AG04450 (cell line): ENCODE measurements at regions not wholly inside any gene's neighbourhood (a gene's known extent, or its start where the extent isn't known, plus 50 kb on each side); places are given as distances from the start of the nearest gene placed in this dataset.

Source experiments
- CTCF ChIA-PET: fragments of 300-600, 350-600 bp; formaldehyde crosslinking; extraction: SDS; loops from one replicate; lab custom pipeline; 2022; ENCODE audit warnings: antibody characterized with exemption, inconsistent platforms; lab: Charles Lee
- POLR2A ChIA-PET: fragments of 350-600 bp; formaldehyde crosslinking; extraction: SDS; loops from one replicate; lab custom pipeline; 2021; ENCODE audit warnings: antibody characterized with exemption, inconsistent platforms; lab: Yijun Ruan, JAX
- DNase-seq: peaks from one replicate; pipeline ENCODE4 v3.0.0-alpha.2; 2011; ENCODE audit warnings: low read depth, low spot score
- H3K27ac ChIP-seq: one replicate; pipeline ENCODE4 v1.5.1; 2012; ENCODE audit warnings: low read depth, low read length, control low read depth
- H3K27me3 ChIP-seq: one replicate; pipeline ENCODE4 v1.6.0; 2012; ENCODE audit warnings: low read length; ENCODE audit not compliant: control insufficient read depth, insufficient read depth
- H3K4me3 ChIP-seq: 2 replicates; pipeline ENCODE4 v1.5.1; 2011; ENCODE audit warnings: mild to moderate bottlenecking, low read depth, low read length, control low read depth
- H3K9me3 ChIP-seq: 2 replicates; pipeline ENCODE4 v1.5.1; 2012; ENCODE audit warnings: low read length; ENCODE audit not compliant: control insufficient read depth, insufficient read depth
- TF ChIP-seq, protein P1 (sequence below): IDR thresholded peaks from 2 replicates; pipeline ENCODE4 v1.5.1; 2011; ENCODE audit warnings: low read depth, low read length, control low read depth, inconsistent platforms

- no peaks in the 10 kb centered on the region for H3K9me3 ChIP-seq
- TF ChIP-seq, protein P1, sequence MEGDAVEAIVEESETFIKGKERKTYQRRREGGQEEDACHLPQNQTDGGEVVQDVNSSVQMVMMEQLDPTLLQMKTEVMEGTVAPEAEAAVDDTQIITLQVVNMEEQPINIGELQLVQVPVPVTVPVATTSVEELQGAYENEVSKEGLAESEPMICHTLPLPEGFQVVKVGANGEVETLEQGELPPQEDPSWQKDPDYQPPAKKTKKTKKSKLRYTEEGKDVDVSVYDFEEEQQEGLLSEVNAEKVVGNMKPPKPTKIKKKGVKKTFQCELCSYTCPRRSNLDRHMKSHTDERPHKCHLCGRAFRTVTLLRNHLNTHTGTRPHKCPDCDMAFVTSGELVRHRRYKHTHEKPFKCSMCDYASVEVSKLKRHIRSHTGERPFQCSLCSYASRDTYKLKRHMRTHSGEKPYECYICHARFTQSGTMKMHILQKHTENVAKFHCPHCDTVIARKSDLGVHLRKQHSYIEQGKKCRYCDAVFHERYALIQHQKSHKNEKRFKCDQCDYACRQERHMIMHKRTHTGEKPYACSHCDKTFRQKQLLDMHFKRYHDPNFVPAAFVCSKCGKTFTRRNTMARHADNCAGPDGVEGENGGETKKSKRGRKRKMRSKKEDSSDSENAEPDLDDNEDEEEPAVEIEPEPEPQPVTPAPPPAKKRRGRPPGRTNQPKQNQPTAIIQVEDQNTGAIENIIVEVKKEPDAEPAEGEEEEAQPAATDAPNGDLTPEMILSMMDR: no peak
- H3K27ac ChIP-seq: no peak overlapping the region
- H3K27me3 ChIP-seq: no peaks in the 10 kb centered on the region
- ChIA-PET POLR2A (no interaction called here), CTCF (interaction anchor here (0.8 to 1.0 kb wide), 2 partner anchors 21 to 121 kb away, joined by 3 to 4 read pairs; no protein-coding TSS in a partner anchor)
- DNase-seq: no peak
- no peak overlapping the region for H3K4me3 ChIP-seq
Observed at GRCh38 chr4:100118181-100118580, 72.1 kb downstream of the DDIT4L start.

- Histone ChIP-seq H3K27me3 (no peaks in the 10 kb centered on the region), H3K27ac (no peak overlapping the region), H3K9me3 (no peaks in the 10 kb centered on the region), H3K4me3 (no peak overlapping the region)
- TF ChIP-seq, protein P1: peak; percentile 45; the same call in 1 of the 2 replicates
- POLR2A ChIA-PET: no interaction called here
- DNase-seq: no peak
- CTCF ChIA-PET: interaction anchor here (0.8 to 1.0 kb wide), 2 partner anchors 20 to 120 kb away, joined by 3 to 4 read pairs; no protein-coding TSS in a partner anchor
Observed at GRCh38 chr4:100117750-100118149, 72.5 kb downstream of the DDIT4L start.

DNA sequence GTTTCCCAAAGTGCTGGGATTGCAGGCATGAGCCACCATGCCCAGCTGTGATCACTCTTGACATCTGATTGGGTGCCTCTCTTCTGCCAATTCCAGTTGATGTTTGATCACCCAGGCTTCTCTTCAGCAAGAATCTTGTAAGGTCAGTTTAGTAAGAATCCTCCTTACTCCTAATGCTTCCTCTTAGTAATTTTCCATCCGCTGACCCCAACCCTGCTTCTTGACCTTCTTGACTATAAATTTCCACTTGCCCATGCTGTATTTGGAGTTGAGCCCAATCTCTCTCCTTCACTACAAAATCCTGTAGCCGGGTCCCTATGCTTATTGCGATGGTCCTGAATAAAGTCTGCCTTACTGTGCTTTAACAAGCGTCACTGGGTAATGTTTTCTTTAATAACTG is 75.4 kb downstream of the DDIT4L start:
- Histone ChIP-seq H3K27me3 (no peaks in the 10 kb centered on the region), H3K4me3 (no peak overlapping the region), H3K27ac (no peak overlapping the region), H3K9me3 (no peaks in the 10 kb centered on the region)
- ChIA-PET POLR2A (no interaction called here), CTCF (no interaction called here)
- TF ChIP-seq, protein P1: no peak
- DNase-seq: no peak

- CTCF ChIA-PET: interaction anchor here (0.7 kb wide), 1 partner anchor 114 kb away, joined by 9 read pairs; no protein-coding TSS in a partner anchor
- Histone ChIP-seq H3K9me3 (no peaks in the 10 kb centered on the region), H3K27me3 (no peaks in the 10 kb centered on the region), H3K4me3 (no peak overlapping the region), H3K27ac (no peak overlapping the region)
- POLR2A ChIA-PET: no interaction called here
- TF ChIP-seq, protein P1: no peak
- DNase-seq: no peak
Observed at GRCh38 chr4:100113732-100114131, 76.5 kb downstream of the DDIT4L start.

GRCh38 chr4:100113096-100113495 is 77.2 kb downstream of the DDIT4L start:
- H3K4me3 ChIP-seq: no peak overlapping the region
- H3K27me3 ChIP-seq: no peaks in the 10 kb centered on the region
- POLR2A ChIA-PET: no interaction called here
- CTCF ChIA-PET: interaction anchor here (1.0 kb wide), 1 partner anchor 115 kb away, joined by 3 read pairs; no protein-coding TSS in a partner anchor
- TF ChIP-seq, protein P1: no peak
- no peaks in the 10 kb centered on the region for H3K9me3 ChIP-seq
- no peak for DNase-seq
- no peak overlapping the region for H3K27ac ChIP-seq
